ENCODE measurements at regions not wholly inside any gene's neighbourhood (a gene's known extent, or its start where the extent isn't known, plus 50 kb on each side); places are given as distances from the start of the nearest gene placed in this dataset.

DNA sequence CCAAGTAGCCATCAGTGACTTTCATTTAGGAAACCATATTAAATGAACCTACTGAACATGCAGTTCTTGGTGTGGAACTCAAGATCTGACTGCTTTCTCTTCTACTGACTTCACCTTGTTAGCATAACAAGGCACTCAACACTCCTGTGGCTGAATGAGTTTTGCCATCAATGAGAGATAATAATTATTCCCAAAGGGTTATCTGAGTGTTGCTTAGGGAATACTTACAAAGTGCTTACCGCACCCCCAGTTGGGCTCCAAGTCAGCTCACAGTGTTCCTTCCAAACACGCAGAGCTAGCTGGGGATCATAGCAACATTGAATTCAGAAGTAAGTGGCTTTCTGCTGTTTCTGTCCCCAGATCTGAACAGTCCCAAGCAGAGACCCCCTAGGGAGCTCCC is 182.9 kb downstream of the SREK1 start:
- Histone ChIP-seq H3K36me3 (ENCODE audit: control insufficient read depth, insufficient read depth, low read length) (no peaks in the 10 kb centered on the region), H3K4me3 (ENCODE audit: insufficient read depth, low read depth, low read length) (no peak overlapping the region), H3K9me3 (ENCODE audit: control insufficient read depth, low read length) (no peaks in the 10 kb centered on the region), H3K27ac (ENCODE audit: insufficient read depth, low read depth, low read length, poor library complexity, severe bottlenecking) (no peak overlapping the region), H3K27me3 (ENCODE audit: control insufficient read depth, insufficient read depth, low read length, poor library complexity, severe bottlenecking) (no peaks in the 10 kb centered on the region), H3K4me1 (ENCODE audit: control insufficient read depth, insufficient read depth, low read length) (no peaks in the 10 kb centered on the region)
- WGBS, 2 experiments, result 93 to 94% methylated on average over 2 of the region's 2 CpGs

DNA sequence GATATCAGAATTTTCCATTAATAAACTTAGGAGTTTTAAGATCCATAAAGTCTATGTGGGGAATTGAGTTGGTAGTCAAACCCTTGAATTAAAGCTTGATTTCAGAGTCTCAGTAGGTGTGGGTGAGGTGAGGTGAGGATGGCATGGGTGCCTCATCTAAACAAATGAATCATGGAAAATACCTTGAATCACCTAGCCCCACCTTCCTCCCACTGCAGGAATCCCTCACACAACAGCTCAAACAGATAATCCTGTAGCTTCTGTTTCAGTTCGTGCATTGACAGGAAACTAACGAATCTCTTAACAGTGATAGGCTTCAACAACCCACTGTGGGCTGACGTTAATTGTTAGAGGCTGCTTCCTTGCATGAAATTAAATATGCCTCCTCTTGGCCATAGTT is 185.0 kb downstream of the SREK1 start:
- Histone ChIP-seq H3K9me3 (ENCODE audit: control insufficient read depth, low read length) (no peaks in the 10 kb centered on the region), H3K36me3 (ENCODE audit: control insufficient read depth, insufficient read depth, low read length) (no peaks in the 10 kb centered on the region), H3K4me3 (ENCODE audit: insufficient read depth, low read depth, low read length) (no peak overlapping the region), H3K27me3 (ENCODE audit: control insufficient read depth, insufficient read depth, low read length, poor library complexity, severe bottlenecking) (no peaks in the 10 kb centered on the region), H3K4me1 (ENCODE audit: control insufficient read depth, insufficient read depth, low read length) (no peaks in the 10 kb centered on the region), H3K27ac (ENCODE audit: insufficient read depth, low read depth, low read length, poor library complexity, severe bottlenecking) (no peak overlapping the region)
- 84 to 85% methylated on average over 3 of the region's 3 CpGs for WGBS, 2 experiments

DNA sequence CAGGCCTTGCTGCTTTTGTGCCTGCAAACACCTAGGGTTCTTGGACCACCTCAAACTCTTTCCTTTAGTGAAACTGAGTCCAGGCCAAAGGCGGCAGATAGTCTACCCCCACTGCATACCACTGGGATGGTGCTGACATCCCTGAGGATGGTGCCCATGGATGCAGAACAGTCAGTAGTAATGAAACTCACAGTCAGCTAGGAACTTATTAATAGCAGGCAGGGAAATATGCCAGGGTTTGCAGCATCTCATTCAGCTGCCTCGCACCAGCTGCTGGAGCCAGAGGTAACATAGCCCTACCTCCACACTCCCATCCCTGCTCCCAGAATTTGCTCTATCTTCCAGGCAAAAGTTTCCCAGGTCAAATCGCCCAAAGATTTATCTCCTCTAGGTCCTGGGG is 189.1 kb downstream of the SREK1 start:
- Histone ChIP-seq H3K27me3 (ENCODE audit: control insufficient read depth, insufficient read depth, low read length, poor library complexity, severe bottlenecking) (no peaks in the 10 kb centered on the region), H3K9me3 (ENCODE audit: control insufficient read depth, low read length) (no peaks in the 10 kb centered on the region)

DNA sequence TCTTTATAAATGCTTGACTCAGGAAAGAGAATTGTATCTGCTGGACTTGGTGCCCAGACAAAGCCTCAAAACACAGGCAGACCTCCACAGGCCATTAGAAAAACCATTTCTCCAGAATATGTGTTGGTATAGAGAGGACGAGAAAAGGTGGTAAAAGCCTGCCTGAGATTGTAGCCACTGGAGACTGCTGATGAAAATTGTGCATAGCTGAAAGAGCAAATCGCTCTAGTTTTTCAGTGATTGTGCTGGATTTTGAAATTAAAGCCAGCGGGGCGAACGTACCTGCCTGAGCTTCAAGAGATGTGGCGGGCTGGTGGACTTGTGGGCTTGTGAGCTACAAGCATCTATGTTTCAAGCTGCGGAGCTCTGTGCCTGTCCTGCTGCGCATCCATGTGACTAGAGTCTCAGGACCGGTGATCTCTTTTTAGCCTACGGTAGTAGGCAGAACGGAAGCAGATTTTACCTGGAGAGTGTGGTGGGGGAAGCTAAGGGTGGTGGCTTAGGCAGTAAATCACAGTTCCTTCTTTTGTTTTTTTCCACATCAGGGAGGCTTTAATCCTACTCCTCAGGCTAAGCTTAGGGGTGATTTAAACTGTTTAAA is 193.6 kb downstream of the SREK1 start:
- H3K4me1 ChIP-seq (ENCODE audit: control insufficient read depth, insufficient read depth, low read length), result peaks cover 18% of the 10 kb centered on the region
- no peaks in the 10 kb centered on the region for H3K27me3 ChIP-seq (ENCODE audit: control insufficient read depth, insufficient read depth, low read length, poor library complexity, severe bottlenecking)
- 79 to 88% methylated on average over 11 of the region's 11 CpGs for WGBS, 2 experiments
- H3K4me3 ChIP-seq (ENCODE audit: insufficient read depth, low read depth, low read length), result no peak overlapping the region
- H3K36me3 ChIP-seq (ENCODE audit: control insufficient read depth, insufficient read depth, low read length), result no peaks in the 10 kb centered on the region
- H3K27ac ChIP-seq (ENCODE audit: insufficient read depth, low read depth, low read length, poor library complexity, severe bottlenecking), result peak overlapping the region; percentile 60
- no peaks in the 10 kb centered on the region for H3K9me3 ChIP-seq (ENCODE audit: control insufficient read depth, low read length)

More for the DNA sequence above, 189.1 kb downstream of the SREK1 start:
- 94 to 97% methylated on average over 3 of the region's 3 CpGs for WGBS, 2 experiments
- H3K27ac ChIP-seq (ENCODE audit: insufficient read depth, low read depth, low read length, poor library complexity, severe bottlenecking), result no peak overlapping the region
- H3K36me3 ChIP-seq (ENCODE audit: control insufficient read depth, insufficient read depth, low read length), result no peaks in the 10 kb centered on the region
- H3K4me3 ChIP-seq (ENCODE audit: insufficient read depth, low read depth, low read length), result no peak overlapping the region
- peaks cover 13% of the 10 kb centered on the region for H3K4me1 ChIP-seq (ENCODE audit: control insufficient read depth, insufficient read depth, low read length)

DNA sequence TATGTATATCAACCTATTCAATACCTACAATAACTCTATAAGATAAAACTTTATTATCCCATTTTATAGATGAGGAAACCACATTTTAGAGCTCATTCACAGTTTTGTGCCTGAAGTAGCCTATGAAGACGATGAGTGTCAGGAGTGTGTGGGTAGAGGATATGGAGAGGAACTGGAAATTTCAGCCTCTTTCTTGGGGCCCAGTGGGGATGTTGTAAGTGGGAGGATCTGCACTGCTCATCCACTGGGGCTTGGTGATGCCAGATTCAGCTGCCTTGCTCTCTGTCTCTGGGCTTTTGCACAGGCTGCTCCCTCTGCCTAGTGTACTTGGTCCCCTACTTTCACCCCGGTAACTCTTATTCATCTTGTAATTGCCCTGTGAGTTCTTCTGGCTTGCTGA is 194.7 kb downstream of the SREK1 start:
- 98 to 99% methylated on average over 2 of the region's 2 CpGs for WGBS, 2 experiments
- Histone ChIP-seq H3K9me3 (ENCODE audit: control insufficient read depth, low read length) (no peaks in the 10 kb centered on the region), H3K27me3 (ENCODE audit: control insufficient read depth, insufficient read depth, low read length, poor library complexity, severe bottlenecking) (no peaks in the 10 kb centered on the region), H3K4me3 (ENCODE audit: insufficient read depth, low read depth, low read length) (no peak overlapping the region), H3K36me3 (ENCODE audit: control insufficient read depth, insufficient read depth, low read length) (no peaks in the 10 kb centered on the region), H3K4me1 (ENCODE audit: control insufficient read depth, insufficient read depth, low read length) (peaks cover 18% of the 10 kb centered on the region), H3K27ac (ENCODE audit: insufficient read depth, low read depth, low read length, poor library complexity, severe bottlenecking) (no peak overlapping the region)

DNA sequence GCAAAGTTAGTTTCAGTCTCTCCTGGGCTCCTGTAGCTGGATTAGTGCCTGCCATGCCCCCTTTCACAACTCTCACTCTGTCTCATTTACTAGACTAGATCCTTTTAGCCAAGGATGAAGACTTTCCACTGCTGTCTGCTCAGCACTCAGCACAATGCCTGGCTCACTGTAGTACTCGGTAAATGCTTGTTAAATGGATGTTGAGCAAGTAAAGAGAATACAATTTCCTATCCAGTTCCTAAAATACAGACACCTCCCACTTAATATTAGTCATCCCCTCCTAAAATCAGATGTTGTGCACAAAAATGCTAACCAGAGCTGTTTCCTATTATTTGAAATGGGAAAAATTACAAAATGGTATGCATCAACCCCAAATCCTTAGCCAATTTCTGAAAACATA is 195.8 kb downstream of the SREK1 start:
- Histone ChIP-seq H3K27me3 (ENCODE audit: control insufficient read depth, insufficient read depth, low read length, poor library complexity, severe bottlenecking) (no peaks in the 10 kb centered on the region), H3K36me3 (ENCODE audit: control insufficient read depth, insufficient read depth, low read length) (no peaks in the 10 kb centered on the region), H3K9me3 (ENCODE audit: control insufficient read depth, low read length) (no peaks in the 10 kb centered on the region), H3K4me3 (ENCODE audit: insufficient read depth, low read depth, low read length) (no peak overlapping the region), H3K27ac (ENCODE audit: insufficient read depth, low read depth, low read length, poor library complexity, severe bottlenecking) (no peak overlapping the region), H3K4me1 (ENCODE audit: control insufficient read depth, insufficient read depth, low read length) (peaks cover 18% of the 10 kb centered on the region)
- 86% methylated on average over 1 of the region's 1 CpG; no CpG with 5 or more reads in 1 of the 2 experiments for WGBS, 2 experiments

DNA sequence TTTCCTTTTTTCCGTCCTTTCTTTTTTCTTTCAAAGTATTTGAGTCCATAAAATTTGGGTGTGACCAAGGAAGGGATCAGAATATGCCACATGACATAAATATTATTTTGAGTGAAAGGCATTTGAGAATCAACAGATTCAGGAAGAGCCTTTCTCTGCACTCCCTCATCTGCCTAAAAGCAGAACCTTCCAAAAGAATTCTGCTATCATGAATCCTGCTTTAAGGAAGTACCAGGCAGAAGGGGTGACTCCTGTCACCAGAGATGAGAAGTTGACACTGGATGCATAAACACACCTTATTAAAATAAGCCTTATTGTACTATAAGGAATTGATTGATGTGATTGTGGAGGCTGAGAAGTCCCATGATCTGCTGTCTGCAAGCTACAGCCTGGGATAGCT is 196.7 kb downstream of the SREK1 start:
- 80 to 100% methylated on average over 1 of the region's 1 CpG for WGBS, 2 experiments

DNA sequence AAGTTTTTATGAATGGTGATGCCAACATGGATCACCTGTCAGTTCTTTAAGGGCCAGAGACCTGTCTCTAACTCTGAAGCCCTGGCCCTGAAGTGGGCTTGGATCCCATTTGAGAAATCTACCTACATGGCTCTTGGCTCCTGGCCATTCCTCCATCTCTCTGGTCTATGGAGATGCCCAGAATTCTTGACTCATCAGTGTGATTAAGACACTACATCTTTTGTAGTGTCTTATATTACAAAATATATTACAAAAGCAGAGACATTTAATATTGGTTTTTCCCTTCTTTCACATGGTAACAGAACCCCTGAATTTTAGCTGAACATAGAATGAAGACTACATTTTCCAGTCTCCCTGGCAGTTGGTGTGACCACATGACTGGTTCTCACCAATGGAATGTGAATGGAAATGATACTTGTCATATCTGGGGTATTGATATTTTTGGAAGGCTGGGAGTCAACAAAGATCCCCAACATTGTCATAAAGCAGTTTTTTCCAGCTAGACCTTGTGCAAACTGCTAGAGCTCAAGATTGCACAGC is 198.3 kb downstream of the SREK1 start:
- Histone ChIP-seq H3K27me3 (ENCODE audit: control insufficient read depth, insufficient read depth, low read length, poor library complexity, severe bottlenecking) (no peaks in the 10 kb centered on the region), H3K9me3 (ENCODE audit: control insufficient read depth, low read length) (no peaks in the 10 kb centered on the region), H3K4me3 (ENCODE audit: insufficient read depth, low read depth, low read length) (no peak overlapping the region), H3K27ac (ENCODE audit: insufficient read depth, low read depth, low read length, poor library complexity, severe bottlenecking) (no peak overlapping the region), H3K36me3 (ENCODE audit: control insufficient read depth, insufficient read depth, low read length) (no peaks in the 10 kb centered on the region), H3K4me1 (ENCODE audit: control insufficient read depth, insufficient read depth, low read length) (peaks cover 10% of the 10 kb centered on the region)

More for the DNA sequence above, 196.7 kb downstream of the SREK1 start:
- Histone ChIP-seq H3K27me3 (ENCODE audit: control insufficient read depth, insufficient read depth, low read length, poor library complexity, severe bottlenecking) (no peaks in the 10 kb centered on the region), H3K27ac (ENCODE audit: insufficient read depth, low read depth, low read length, poor library complexity, severe bottlenecking) (no peak overlapping the region), H3K36me3 (ENCODE audit: control insufficient read depth, insufficient read depth, low read length) (no peaks in the 10 kb centered on the region), H3K9me3 (ENCODE audit: control insufficient read depth, low read length) (no peaks in the 10 kb centered on the region), H3K4me1 (ENCODE audit: control insufficient read depth, insufficient read depth, low read length) (peaks cover 18% of the 10 kb centered on the region), H3K4me3 (ENCODE audit: insufficient read depth, low read depth, low read length) (no peak overlapping the region)

DNA sequence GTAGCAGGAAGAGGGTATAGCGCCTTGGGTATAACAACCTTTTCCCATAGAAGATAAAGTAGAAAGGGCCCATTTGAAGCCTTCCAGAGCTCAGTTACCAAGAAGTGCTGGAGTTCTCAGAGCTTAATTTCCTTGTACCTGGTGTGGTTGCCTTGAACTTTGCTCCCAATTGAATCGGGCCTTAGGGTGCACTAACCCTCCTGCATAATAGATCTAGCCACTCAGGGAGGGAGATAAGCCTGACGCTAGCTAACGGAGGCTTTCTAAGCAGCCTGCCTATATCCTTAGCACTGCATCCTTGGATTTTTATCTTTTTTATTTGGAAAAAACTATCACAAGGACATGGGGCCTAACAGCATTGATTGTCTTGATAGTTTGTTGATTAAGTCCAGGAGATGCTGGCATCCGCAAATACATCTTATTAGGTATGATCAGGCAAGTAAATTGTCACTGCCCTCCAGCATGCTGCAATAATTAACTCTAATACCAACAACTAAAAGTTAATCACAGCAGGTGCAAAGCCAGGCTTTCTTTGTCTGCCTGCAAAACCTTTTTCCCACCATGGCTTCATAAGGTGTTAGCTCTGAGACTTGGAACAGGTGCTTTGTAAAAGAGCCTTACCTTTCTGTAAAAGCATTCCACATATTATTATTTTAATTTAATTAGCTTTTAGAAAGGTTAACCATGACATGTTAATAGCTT is 199.4 kb downstream of the SREK1 start:
- no peaks in the 10 kb centered on the region for H3K36me3 ChIP-seq (ENCODE audit: control insufficient read depth, insufficient read depth, low read length)
- WGBS, 2 experiments, result 88 to 90% methylated on average over 5 of the region's 5 CpGs
- no peak overlapping the region for H3K4me3 ChIP-seq (ENCODE audit: insufficient read depth, low read depth, low read length)
- no peaks in the 10 kb centered on the region for H3K27me3 ChIP-seq (ENCODE audit: control insufficient read depth, insufficient read depth, low read length, poor library complexity, severe bottlenecking)
- H3K27ac ChIP-seq (ENCODE audit: insufficient read depth, low read depth, low read length, poor library complexity, severe bottlenecking), result no peak overlapping the region
- peaks cover 1% of the 10 kb centered on the region for H3K4me1 ChIP-seq (ENCODE audit: control insufficient read depth, insufficient read depth, low read length)
- no peaks in the 10 kb centered on the region for H3K9me3 ChIP-seq (ENCODE audit: control insufficient read depth, low read length)

DNA sequence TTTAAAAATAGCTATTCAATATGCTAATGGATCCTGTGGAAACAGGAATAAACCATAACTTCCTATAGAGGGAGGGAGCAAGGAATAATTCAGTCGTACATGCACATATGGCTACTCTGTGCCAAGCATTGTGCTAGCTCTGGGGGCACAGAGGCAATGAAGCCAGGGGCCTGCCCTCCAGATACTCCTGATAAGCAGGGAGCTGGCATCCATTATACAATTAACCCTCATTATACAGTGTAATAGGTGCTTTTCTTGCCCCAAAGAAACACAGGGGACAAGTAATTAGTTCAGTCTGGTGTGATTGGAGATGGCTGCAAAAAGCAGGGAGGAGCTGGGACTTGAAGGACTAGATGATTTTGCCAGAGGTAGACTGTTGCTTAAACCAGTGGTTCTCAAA is 200.4 kb downstream of the SREK1 start:
- Histone ChIP-seq H3K27me3 (ENCODE audit: control insufficient read depth, insufficient read depth, low read length, poor library complexity, severe bottlenecking) (no peaks in the 10 kb centered on the region), H3K36me3 (ENCODE audit: control insufficient read depth, insufficient read depth, low read length) (no peaks in the 10 kb centered on the region), H3K9me3 (ENCODE audit: control insufficient read depth, low read length) (no peaks in the 10 kb centered on the region), H3K4me3 (ENCODE audit: insufficient read depth, low read depth, low read length) (no peak overlapping the region), H3K4me1 (ENCODE audit: control insufficient read depth, insufficient read depth, low read length) (no peaks in the 10 kb centered on the region), H3K27ac (ENCODE audit: insufficient read depth, low read depth, low read length, poor library complexity, severe bottlenecking) (no peak overlapping the region)
- 88 to 100% methylated on average over 1 of the region's 1 CpG for WGBS, 2 experiments

Data from ectodermal cell (in vitro differentiated cells).